Prostate gland (tissue), 2 donors: ENCODE measurements at regions not wholly inside any gene's neighbourhood (a gene's known extent, or its start where the extent isn't known, plus 50 kb on each side); places are given as distances from the start of the nearest gene placed in this dataset.

Experiments used
- DNase-seq: peaks from one replicate; pipeline ENCODE4 v3.0.0-alpha.2; 2019; ENCODE audit warnings: low spot score
- H3K27ac ChIP-seq, 2 donors: fragments of 200-600 bp; sonication (generic); 2 replicates each; pipeline ENCODE4 v1.5.1; 2017 to 2019
- H3K27me3 ChIP-seq: fragments of 200-600 bp; sonication (generic); replicated peaks from 2 replicates; pipeline ENCODE4 v1.5.1; 2019; ENCODE audit not compliant: insufficient read depth
- H3K36me3 ChIP-seq, 2 donors: fragments of 200-600 bp; sonication (generic); 1 replicate in 1 of 2; 2 replicates in 1 of 2; pipeline versions ENCODE4 v1.5.1 to v1.8.1; 2017 to 2019
- H3K4me1 ChIP-seq: fragments of 200-600 bp; sonication (generic); replicated peaks from 2 replicates; pipeline ENCODE4 v1.5.1; 2019
- H3K4me3 ChIP-seq, 2 donors: fragments of 200-600 bp; sonication (generic); 2 replicates each; pipeline ENCODE4 v1.5.1; 2017 to 2019
- H3K9me3 ChIP-seq: fragments of 200-600 bp; sonication (generic); 2 replicates; pipeline ENCODE4 v1.5.1; 2017
- CTCF ChIP-seq, 4 experiments: fragments of 200-600 bp in 2 of 4; fragments of 450-650 bp in 2 of 4; sonication (generic) in 2 of 4; IDR thresholded peaks; 1 replicate in 3 of 4; 2 replicates in 1 of 4; pipeline ENCODE4 v1.5.1; 2016 to 2019; ENCODE audit warnings: antibody characterized with exemption in 4 of 4, mild to moderate bottlenecking in 2 of 4, moderate library complexity in 2 of 4
- POLR2A ChIP-seq: fragments of 450-650 bp; IDR thresholded peaks from one replicate; pipeline ENCODE4 v1.6.1; 2016; ENCODE audit warnings: antibody characterized with exemption, mild to moderate bottlenecking
- POLR2AphosphoS5 ChIP-seq: sonication (generic); formaldehyde crosslinking; IDR thresholded peaks from one replicate; pipeline ENCODE4 v1.6.1; 2017; ENCODE audit warnings: antibody characterized with exemption
- WGBS: methylation state at CpG from one replicate; pipeline ENCODE4 v1.1.5; 2018; 5-methylcytosine and 5-hydroxymethylcytosine counted together
- intact Hi-C: fragments of 100-400 bp; cut with DNase I; formaldehyde crosslinking; loops from one replicate; pipeline ENCODE4 v1.14.2; 2022

GRCh38 chr15:38708672-38709180, 144.1 kb upstream of the RASGRP1 start:
- Histone ChIP-seq H3K4me1 (no peaks in the 10 kb centered on the region), H3K9me3 (no peaks in the 10 kb centered on the region), H3K27ac (no peak overlapping the region), H3K27me3 (no peaks in the 10 kb centered on the region), H3K36me3 (no peaks in the 10 kb centered on the region), H3K4me3 (no peak overlapping the region)
- intact Hi-C loops: loop anchor here (5.0 kb wide), 1 partner anchor 874 kb away; the partner anchor contains the start of gene THBS1
- TF ChIP-seq POLR2AphosphoS5 (no peak), CTCF (IDR thresholded peaks at IDR 0.05) (no peak), POLR2A (no peak)
- WGBS: 58% methylated on average over 4 of the region's 4 CpGs
- no peak for DNase-seq

GRCh38 chr15:38709196-38709595, 144.6 kb upstream of the RASGRP1 start:
- Histone ChIP-seq H3K27ac (no peak overlapping the region), H3K4me1 (no peaks in the 10 kb centered on the region), H3K27me3 (no peaks in the 10 kb centered on the region), H3K4me3 (no peak overlapping the region), H3K9me3 (no peaks in the 10 kb centered on the region), H3K36me3 (no peaks in the 10 kb centered on the region)
- WGBS: 62% methylated on average over 2 of the region's 2 CpGs
- TF ChIP-seq POLR2AphosphoS5: no peak
- TF ChIP-seq CTCF (IDR thresholded peaks at IDR 0.05): no peak
- no peak for TF ChIP-seq POLR2A
- intact Hi-C loops: loop anchor here (5.0 kb wide), 1 partner anchor 873 kb away; the partner anchor contains the start of gene THBS1
- no peak for DNase-seq

- no peaks in the 10 kb centered on the region for H3K36me3 ChIP-seq
- no peak for TF ChIP-seq POLR2A
- no peak for TF ChIP-seq POLR2AphosphoS5
- TF ChIP-seq CTCF (IDR thresholded peaks at IDR 0.05): no peak
- no peaks in the 10 kb centered on the region for H3K4me1 ChIP-seq
- intact Hi-C loops: no loop called here
- no peak overlapping the region for H3K27ac ChIP-seq
- H3K27me3 ChIP-seq: no peaks in the 10 kb centered on the region
- 51% methylated on average over 4 of the region's 4 CpGs for WGBS
- no peak for DNase-seq
- H3K9me3 ChIP-seq: no peaks in the 10 kb centered on the region
- no peak overlapping the region for H3K4me3 ChIP-seq
These were observed 149.9 kb upstream of the RASGRP1 start for GRCh38 chr15:38714309-38715072.

GRCh38 chr15:38720893-38721567, 156.4 kb upstream of the RASGRP1 start:
- Histone ChIP-seq H3K27me3 (no peaks in the 10 kb centered on the region), H3K36me3 (no peaks in the 10 kb centered on the region), H3K4me1 (no peaks in the 10 kb centered on the region), H3K4me3 (no peak overlapping the region), H3K9me3 (no peaks in the 10 kb centered on the region), H3K27ac (no peak overlapping the region)
- TF ChIP-seq POLR2A (no peak), CTCF (IDR thresholded peaks at IDR 0.05) (no peak), POLR2AphosphoS5 (no peak)
- DNase-seq: no peak
- intact Hi-C loops: no loop called here
- 70% methylated on average over 4 of the region's 4 CpGs for WGBS
